ENCODE measurements at regions not wholly inside any gene's neighbourhood (a gene's known extent, or its start where the extent isn't known, plus 50 kb on each side); places are given as distances from the start of the nearest gene placed in this dataset.

- TF ChIP-seq CTCF (optimal IDR thresholded peaks at IDR 0.05 in 1 of 3, IDR thresholded peaks at IDR 0.05 in 1 of 3, conservative IDR thresholded peaks at IDR 0.05 in 1 of 3; ENCODE audit: extremely low read depth in 1 of 3, insufficient read depth in 2 of 3, low read length in 3 of 3) (no peak), EZH2 (IDR thresholded peaks at IDR 0.05; ENCODE audit: low read length) (no peak)
Observed at GRCh38 chr2:74741629-74742028, 87.6 kb downstream of the SEMA4F start.
